GM21737 (cell line): ENCODE measurements at regions not wholly inside any gene's neighbourhood (a gene's known extent, or its start where the extent isn't known, plus 50 kb on each side); places are given as distances from the start of the nearest gene placed in this dataset.

Experiments used
- ATAC-seq: cut with Tn5 transposase; IDR thresholded peaks from one replicate; pipeline ENCODE4 v1.9.1; 2021; ENCODE audit warnings: mild to moderate bottlenecking, moderate library complexity; ENCODE audit not compliant: unreplicated experiment

DNA sequence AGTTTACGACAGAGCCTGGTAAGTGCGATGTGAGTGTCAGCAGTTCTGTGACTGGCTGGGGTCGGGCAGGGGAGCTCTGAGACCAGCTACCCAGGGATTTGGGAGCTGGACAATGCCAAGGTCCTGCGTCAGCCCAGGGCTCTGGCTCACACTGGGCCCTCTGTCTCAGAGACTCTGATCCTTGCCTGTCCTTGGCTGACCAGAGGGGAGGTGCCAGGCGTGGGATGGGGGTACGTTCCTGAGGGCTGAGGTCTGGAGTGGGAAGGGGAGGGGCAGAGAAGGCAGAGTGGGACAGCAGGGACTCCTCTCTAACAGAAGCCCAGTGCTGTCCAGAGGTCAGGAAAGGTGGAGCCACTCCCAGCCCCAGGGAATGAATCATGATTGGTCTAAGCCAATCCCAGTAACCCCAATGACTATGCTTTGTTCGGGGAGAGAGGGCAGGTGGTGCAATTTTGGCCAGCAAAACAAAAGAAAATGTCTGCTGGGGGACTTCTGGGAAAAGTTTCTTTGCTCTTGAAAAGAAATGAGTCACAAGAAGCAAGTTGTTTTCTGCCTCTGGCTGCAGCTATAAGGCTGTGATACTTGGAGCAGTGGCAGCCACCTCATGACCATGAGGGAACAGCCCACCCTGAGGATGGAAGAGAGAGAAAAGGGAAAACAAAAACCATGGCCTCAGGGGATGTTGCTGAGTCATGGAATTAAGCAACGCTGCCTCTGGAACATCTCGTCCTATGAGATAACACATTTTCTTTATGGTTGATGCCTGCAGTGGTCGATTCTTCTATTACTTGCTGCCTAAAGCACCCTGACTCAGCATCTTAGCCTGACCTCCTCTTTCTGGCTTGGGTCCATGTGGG lies 108.3 kb downstream of the CHST1 start:
- ATAC-seq: no peak

DNA sequence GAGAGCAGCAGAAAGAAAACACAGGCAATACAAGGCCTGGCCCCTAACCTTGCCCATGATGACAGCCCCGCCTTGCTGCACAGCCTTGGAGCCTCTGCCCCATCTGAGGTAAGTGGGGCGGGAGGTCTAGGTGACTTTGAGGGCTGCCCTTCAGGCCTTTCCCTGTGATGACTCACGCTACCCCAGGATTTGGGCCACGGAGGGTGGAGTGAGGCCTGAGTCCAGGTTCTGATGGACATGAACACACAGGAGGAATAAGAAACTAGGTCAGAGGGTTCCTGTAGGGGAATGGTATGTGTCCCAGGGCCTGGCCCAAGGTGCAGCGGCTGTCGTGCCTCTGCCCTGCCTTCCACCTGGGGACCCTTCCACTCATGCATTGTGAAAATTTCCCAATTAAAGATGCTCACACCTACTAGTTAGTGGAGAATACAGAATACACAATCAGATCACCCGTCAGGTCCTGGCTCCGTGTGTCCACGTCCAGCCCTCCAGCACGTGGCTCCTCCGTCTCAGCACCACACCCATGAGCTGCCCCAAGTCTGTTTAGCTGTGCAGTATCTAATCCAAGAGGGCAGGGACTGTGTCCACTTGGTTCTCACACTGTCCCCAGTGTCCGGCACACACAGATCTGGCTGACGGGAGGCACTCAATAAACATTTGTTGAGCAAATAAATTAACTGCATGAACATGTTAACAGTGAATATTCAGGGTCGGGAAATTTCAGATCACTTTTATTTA lies 111.0 kb downstream of the CHST1 start:
- ATAC-seq: no peak

DNA sequence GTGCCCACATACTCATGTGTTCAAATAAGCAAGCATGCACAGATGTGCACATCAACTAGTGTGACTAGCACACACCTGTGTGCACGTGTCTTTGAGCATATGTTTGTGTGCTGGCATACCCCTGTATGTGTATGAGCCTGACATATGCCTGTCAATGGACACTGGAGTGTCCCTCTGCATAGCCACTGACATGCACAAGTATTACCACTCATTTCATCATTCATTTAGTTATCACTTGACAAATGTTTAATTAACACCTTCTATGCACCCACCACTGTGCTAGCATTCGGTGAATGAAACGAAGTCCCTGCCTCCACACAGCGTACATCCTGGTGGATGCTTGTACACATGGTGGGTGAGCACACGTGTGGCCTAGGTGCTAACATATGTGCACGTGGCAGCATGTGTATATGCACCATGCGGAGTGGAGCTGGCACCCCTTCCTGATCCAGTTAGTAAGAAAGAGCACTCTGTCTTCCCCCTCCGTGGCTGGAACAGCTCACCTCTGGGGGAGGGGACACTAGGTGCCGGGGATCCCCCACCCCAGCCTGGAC lies 112.0 kb downstream of the CHST1 start:
- no peak for ATAC-seq

DNA sequence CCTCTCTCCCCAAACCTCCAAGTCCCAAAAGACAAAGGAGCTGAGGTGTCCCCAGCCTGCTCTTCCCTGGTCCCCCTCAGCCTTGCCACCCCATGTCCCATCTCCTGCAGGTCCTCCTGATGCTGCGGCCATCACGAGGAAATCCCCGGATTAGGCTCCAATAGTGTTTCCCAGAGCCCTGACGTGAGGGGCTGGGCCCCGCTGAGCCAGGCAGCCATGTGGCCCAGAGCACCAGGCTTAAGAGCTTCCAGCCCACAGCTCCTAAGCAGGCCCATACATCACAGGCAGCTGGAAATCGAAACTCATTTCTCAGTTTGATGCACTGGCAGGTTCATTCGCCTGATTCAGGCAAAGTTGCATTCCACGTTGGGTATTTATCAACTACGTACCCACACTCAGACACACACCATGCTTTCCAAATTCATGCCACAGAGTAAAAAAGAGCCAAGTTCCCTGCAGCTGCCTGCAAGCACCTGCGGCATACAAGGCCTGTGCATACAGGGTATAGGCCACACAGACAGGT lies 114.2 kb downstream of the CHST1 start:
- no peak for ATAC-seq

DNA sequence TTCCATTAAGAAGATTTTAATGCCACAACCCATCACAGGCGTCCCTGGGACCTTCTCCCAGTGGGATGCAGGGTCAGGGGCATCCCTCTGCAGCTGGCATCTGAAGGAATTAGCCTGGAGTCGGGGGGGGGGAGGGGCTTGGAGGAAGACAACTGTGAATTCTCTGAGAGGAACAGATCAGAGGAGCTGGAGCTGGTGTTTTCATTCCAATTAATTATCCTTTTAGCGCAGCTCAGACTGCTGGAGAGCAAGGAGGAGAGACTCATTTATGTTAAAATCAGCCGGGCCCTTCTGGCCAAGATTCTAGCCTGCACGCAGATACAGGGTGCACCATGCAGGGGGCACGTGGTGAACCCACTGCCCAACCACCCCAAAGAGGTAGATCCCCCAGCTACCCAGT lies 116.2 kb downstream of the CHST1 start:
- no peak for ATAC-seq

DNA sequence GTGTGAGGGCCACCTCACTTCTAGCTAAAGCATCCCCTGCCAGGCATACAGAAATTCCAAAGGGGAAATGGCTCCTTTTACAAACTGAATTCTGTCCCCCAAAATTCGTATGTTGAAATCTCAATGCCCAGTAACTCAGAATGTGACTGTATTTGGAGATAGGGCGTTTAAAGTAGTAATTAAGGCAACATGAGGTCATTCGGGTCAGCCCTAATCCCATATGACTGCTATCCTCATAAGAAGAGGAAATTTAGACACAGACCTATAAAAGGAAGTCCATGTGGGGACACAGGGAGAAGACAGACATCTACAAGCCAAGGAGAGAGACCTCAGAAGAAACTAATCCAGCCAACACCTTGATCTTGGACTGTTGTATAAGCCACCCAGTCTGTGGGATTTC lies 119.1 kb downstream of the CHST1 start:
- ATAC-seq: no peak

DNA sequence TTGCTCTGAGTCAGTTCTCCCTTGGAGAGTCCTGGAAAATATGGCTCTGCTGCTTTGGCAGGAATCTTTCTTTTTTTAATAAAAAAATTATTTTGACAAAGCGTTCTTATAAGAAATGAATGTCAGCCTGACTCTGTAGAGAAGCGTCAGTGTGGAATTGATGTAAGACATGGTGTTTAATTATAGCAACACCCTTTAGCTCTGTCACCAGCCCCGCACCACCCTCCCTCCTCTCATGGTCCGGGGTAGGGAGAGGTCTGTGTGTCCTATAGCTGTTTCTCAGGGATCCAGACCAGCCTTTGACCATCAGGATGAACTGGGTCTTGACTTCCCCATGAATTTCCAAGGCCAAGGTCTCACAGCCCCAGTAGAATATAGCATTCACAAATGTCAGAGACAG lies 120.6 kb downstream of the CHST1 start:
- ATAC-seq: no peak

DNA sequence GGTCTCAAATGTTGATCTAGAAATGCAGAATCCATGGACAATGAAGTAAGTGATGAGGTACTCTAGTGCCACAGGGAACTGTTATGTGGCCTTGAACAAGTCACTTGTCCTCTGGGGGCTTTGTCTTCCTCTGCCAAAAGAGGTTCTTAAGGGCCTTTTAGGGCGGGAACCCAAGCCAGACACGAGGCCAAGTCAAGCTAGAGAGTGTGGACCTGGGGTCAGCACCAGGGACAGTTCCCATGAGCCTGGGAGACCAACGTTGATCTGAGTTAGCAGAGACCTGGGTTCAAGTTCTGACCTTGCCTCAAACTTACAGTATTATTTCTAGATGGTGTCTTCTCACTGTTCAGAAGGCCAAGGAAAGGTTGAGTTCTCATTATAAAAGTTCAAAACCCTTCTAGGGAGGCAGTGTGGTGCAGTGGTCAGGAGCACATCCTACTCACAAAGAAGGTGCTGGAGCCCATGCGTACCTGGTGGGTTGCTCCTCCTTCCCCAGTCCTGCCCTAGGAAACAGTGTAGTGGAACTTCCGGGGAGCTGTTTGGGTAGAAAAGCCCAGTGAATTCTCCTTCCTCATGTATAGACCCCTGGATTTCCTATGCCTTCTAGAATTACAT lies 121.5 kb downstream of the CHST1 start:
- ATAC-seq: no peak

DNA sequence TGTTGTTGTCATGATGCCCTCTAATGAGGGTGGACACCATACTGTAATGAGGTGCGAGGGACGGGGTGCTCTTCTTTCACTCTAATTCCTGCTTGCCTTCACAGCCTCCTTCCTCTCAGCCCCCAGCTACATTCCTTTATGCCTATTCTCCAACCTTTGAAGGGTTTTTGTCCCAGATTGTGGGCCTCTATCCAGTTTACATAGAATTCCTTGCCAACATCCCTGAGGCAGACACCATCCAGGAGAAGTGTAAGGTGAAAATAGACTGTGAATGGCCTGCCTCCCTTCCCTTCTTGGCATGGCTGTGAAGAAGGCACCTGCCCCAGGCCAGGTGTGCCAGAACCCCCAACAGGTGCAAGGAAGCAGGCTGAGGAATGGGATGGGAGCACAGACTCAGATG lies 122.3 kb downstream of the CHST1 start:
- ATAC-seq: no peak

DNA sequence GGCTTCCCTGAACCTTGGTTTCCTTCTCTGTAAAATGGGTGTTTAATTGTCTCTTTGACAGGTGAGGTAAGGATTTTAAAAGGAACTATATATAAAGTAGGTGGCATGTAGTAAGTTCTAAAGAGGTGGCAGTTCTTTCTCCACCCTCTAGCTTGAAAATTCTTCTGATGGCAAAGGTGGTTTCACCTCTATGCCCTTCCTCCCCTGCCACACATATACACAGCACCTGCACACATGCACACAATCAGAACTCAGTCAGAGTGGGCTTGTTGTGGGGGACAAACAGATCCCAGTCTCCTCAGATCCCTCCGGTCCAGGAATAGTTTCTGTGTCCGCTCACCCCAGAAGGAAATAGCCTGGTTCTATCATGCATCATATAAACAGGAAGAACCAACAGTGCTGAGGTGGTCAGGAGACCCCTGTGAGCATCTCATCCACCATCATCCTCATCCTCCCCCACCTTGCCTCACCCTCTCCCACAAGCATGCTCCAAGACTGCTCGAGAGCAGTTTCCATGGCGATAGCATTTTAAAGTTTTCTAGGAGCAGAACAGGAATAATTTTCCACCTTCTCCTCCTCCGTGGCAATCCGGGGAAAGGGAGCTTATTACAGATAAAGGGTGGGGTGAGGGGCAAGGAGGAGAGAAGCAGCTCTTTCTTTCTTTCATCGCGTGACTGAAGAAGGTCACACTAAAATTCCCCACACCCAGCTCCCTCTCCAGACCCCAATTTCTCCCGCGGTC lies 123.6 kb downstream of the CHST1 start:
- ATAC-seq: no peak

DNA sequence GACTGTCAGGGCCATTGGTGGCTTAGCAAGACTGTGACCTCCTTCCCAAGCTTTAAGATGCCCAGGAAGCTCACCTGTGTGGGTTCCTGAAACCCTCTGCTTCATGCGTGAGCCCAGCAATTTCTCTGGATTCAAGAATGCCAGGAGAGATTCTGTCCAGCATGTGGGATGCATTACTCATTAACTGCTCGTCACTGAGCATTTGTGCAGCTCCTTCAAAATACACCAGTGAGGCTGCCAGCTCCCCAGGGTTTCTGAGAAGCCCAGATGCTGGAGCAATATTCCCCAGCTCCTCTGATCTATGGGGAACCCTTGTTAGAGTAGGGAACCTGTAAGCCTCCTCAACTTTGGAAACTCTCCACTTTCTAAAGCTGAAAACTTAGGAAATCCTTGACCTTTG lies 126.5 kb downstream of the CHST1 start:
- no peak for ATAC-seq

DNA sequence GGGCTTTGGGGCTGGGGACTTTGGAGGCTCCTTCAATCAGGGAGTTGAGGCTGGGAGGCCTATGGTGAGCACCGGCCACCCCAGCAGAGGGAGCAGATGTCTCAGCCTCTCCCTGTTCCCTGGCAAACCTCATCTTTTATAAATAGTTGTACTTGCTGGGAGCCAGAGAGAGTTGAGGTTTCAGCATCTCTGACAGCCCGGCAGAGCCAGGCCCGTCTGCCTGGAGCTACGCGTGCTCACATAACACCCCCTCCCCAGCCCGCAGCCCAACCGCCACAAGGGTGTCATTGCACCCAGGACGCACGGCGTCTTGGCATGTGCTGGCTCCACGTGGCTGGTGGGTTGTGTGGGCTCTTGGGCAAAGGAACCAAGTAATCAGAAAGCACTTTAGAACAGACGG lies 127.1 kb downstream of the CHST1 start:
- no peak for ATAC-seq

DNA sequence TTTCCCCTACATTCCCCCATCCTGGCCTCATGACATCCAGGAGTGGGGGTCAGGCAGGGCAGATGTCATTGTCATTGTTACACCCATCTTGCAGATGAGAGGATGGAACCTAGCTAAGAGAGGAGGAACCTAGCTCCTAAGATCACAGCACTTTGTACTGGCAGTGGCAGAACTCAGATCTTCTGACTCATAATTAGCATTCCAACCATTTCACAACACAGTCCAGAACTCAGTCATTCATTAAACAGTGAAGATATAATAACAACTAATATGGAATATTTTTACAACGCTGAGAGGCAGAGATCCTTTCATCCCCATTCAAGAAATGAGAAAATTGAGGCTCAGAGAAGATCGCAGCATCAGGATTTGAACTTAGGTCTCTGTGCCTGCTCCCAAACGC lies 127.8 kb downstream of the CHST1 start:
- ATAC-seq: no peak

DNA sequence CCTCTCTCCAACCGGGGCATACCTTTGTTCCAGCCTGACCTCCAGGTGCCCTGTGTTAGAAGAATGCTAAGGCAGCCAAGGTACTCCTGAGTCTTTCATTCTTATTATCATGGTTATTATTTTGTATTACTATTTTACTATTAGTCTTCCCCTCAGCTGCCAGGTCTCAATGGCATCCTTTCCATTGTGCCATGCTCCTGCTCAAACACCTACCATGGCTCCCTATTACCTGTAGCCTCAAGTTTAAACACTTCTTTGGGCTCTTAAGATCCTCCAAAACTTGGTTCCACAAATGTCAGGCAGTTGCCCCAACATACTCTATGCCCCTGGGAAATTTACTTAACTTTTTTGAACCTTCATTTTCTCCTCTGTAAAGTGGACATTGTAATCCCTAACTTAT lies 130.4 kb downstream of the CHST1 start:
- no peak for ATAC-seq

DNA sequence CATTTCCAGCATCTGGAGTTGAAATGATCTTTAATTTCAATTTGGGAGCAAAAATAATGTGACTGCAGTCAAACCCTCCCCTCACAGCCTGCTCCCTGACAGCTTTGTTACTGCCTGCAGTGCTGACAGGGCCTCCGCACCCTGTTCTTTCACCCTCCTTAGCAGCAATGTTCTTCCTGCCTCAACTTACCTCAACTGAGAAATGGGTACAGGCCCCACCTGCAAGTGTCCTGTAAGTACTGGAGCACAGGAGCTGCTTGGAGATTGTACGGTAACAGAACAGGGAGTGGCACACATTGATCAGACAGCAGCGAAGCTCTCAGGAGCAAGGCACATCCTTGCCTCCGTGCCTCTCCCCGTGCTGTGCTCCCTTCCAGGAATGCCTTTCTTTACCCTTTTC lies 131.3 kb downstream of the CHST1 start:
- no peak for ATAC-seq

DNA sequence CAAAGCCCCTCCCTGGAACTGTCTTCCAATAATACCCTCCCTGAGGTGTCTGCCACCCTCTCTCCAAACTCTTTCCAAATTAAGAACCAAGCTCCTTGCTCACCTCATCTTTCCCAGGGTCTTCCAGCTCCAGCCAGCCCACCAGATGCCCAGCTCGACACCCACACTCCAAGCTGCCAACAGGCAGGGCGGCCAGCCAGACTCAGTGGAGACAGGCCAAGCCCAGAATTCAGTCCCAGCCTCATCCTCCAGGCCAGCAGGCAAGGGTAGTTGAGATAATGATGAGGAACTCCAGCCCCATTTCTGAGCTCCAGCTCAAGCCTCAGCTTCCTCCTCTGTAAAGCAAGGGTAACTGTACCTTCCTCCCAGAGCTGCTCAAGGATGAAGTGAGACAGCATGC lies 132.9 kb downstream of the CHST1 start:
- ATAC-seq: no peak

DNA sequence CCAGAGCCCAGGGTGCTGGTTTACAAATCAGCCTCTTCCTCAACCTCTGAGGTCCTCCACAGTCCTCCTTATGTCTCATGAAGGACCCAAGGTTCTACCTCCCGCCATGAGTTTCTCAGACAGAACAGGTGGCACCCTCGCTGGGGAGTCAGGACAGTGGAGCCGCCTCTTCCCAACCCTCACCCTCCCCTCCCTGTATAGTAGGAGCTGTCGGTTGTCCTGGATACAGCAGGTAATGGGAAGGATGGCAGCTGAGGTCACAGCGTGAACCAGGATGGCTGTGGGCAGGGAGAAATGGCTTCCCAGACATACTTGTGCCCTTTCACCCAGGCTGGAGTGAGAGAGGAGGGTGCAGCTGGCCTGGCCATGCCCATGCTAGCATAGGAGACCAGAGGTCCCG lies 134.6 kb downstream of the CHST1 start:
- no peak for ATAC-seq

DNA sequence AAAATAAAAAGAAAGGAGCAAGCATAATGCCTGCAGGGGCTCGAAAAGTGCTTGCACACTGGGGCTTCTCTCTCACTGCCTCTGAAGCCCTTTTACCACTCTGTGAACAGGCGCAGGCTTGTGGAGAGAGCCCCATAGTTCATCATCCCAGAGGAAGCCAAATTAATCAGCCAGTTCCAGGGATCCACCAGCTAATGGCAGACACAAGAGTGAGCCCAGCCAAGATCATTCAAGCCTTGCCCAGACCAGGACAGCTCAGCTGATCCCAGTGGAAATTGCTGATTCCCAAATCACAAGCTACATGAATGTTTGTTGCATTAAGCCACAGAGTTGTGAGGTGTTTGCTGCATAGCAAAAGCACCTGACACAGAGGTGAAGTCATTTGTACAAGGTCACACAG lies 135.3 kb downstream of the CHST1 start:
- ATAC-seq: no peak

DNA sequence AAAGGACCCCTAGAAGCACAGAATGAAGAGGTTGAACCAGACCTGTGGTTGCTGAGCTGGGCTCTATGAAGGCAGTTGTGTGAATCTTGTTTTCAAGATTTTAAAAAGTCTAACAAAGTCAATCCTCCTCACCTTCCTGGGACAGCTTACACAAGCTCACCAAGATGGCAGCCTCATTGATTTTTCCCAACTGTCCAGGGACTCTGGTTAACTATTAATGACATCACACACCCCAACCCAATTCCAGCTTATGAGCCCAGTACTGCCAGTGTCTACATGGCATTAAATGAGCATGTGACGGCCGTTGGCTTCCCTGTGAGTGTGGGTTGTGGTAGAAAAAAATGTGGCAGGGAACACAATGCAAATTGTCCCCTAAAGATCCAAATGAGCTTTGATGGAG lies 137.0 kb downstream of the CHST1 start:
- no peak for ATAC-seq

DNA sequence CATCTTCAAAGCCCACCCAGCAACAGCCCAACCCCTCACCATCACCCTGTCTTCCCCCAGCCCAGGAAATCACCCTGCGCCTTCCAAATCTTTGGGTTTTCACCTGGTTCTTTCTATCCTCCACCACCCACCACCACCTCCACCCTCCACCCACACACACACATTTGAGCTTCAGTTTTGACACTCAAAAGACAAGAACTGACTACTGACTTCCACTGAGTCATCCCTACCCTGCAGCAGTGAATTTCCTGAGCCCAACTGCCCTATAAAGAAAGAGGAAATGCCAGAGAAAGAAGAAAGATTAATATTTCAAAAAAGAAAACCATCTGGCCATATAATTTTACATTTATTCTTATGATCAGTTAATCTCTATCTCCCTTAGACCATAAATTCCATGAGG lies 137.5 kb downstream of the CHST1 start:
- ATAC-seq: no peak

DNA sequence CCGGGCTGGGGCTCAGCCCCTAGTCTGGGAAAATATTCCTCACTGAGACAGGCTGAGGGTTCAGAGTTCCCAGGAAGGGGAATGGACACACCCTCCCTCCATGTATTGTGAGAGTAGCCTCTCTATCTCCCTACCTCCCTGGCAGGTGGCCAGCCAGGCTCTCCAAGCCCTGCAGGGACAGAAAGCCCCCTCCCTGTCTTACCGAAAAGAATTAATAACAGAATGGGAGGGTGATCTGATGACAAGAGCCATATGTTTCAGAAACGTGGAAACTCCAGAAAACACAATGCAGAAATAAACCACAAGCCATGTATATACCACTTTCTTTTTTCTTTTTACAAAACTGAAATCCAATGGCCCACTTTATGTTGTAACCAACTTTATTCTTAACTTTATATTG lies 140.0 kb downstream of the CHST1 start:
- ATAC-seq: no peak
